HG03175 (cell line): ENCODE measurements at regions not wholly inside any gene's neighbourhood (a gene's known extent, or its start where the extent isn't known, plus 50 kb on each side); places are given as distances from the start of the nearest gene placed in this dataset.

Experiments
- ATAC-seq: cut with Tn5 transposase; IDR thresholded peaks from one replicate; pipeline ENCODE4 v1.9.1; 2021; ENCODE audit warnings: mild to moderate bottlenecking, moderate library complexity; ENCODE audit not compliant: unreplicated experiment

DNA sequence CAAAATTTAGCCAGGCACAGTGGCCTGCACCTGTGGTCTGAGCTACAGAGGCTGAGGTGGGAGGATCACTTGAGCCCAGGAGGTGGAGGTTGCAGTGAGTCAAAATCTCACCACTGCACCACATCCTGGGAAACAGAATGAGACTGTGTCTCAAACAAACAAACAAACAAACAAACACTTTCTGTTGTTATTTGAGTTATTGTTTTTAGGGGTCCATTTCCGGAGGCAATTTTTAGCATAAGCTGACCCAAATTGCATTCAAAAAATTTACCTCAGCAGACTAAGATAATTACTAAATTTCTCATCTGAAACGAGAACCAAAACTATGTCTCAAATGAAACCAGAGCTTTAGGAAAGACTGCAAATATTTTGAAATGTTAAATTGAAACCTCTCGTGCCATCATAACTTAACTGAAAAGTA lies 1485.1 kb downstream of the EFNA5 start:
- peak; percentile 43 for ATAC-seq

DNA sequence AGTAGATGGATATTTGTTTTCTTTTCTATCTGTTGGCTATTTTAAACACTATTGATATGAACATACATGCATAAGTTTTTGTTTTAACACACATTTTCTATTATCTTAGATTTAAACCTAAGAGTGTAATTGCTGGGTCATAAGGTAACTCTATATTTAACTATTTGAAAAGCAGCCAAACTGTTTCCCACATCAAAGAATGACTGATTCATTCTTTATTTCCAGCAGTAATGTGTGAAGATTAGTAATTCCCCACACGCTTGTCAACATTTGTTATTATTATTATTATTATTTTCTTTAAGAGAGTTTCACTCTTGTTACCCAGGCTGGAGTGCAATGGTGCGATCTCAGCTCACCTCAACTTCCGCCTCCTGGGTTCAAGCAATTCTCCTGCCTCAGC lies 1495.8 kb downstream of the EFNA5 start:
- ATAC-seq: no peak

DNA sequence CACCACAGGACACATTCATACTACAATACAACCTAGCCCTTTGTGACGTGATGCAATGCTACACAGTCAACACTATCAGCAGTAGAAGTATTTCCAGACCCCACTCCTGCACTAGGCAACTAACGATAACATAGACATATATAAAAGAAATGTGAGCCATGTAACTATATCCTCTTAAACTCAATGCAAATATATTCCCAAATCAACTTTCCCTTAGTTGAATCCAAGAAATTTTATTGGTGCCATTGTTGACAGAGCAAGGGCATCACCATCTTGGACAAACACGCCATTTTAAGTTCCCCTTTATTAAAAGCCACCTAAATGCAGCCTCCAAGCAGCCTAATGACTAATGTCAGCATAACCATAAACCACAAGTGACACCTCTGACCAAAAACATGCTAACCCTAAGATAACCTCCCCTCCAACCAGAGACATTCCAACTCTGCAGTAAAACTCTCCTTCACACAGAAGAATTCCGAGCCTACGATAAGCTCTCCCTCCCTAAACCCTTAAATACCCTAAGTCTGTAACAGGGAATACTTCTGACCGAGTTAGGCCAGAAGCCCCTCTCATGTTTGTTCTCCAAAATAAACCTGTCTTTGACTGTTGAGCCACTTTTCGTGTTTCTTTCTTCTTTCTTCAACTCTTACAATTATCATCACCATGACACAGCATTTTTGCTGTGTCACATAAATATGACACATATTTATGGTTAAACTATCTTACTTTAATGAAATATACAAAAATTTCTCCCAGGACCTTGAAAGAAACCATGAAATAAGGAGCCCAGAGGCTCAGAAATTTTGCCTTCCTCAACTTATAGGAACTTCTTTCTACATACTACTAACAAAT lies 1497.8 kb downstream of the EFNA5 start:
- ATAC-seq: no peak

GRCh38 chr5:106171708-106172107 lies 1499.0 kb downstream of the EFNA5 start:
- no peak for ATAC-seq

DNA sequence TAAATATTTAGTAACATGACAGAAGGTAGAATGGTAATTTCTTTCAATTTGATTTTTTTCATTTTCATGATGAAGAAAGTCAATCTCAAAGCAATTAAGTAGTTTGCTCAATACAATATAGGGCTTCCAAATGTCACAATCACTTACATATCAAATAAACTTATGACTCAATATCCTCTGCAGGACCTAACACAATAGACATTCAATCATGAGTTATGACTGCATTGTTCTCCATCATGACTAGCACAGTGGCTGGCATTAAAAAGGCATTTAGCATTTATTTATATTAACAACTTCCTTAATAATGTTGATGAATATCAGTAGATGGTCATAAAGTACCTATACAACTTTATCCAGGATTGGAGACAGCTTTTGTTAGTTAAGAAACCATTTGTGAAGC lies 1499.6 kb downstream of the EFNA5 start:
- ATAC-seq: no peak

- ATAC-seq: no peak
These were observed 1503.0 kb downstream of the EFNA5 start for GRCh38 chr5:106167766-106168165.

DNA sequence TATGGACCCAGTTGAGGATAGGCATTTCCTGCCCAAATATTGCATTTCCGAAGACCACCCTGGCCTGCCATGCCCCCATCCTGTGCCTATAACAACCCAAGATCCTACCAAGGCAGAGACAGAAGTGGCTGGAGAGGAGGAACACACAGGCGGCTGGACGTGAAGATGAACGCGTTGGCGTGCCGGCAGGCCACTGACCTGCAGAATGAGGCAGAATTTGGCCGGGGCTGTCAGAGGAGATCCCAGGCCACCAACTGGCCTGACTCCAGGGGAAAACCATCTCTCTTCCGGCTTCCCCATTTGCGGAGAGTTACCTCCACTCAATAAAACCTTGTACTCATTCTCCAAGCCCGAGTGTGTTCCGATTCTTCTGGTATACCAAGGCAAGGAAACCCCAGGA lies 1507.5 kb downstream of the EFNA5 start:
- no peak for ATAC-seq

DNA sequence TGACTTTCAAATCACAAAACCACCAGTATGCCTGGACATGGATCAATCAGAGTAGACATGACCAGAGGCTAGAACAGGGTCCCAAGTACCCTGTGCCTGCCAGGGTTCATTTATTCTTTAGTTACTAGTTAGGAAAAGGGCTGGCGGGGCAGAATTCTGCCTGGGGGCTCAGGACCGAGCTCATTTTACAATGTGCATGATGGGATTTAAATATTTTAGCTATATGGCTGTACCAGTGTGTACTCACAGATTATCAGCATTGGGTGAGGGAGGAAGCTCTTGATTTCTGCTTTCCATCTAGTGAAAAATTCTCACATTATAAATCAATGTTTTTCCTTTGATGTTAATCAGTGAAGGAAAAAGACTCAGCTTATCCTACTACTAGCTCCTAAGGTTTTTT lies 1511.1 kb downstream of the EFNA5 start:
- no peak for ATAC-seq

- no peak for ATAC-seq
These were observed 1516.4 kb downstream of the EFNA5 start for GRCh38 chr5:106154280-106154716.

DNA sequence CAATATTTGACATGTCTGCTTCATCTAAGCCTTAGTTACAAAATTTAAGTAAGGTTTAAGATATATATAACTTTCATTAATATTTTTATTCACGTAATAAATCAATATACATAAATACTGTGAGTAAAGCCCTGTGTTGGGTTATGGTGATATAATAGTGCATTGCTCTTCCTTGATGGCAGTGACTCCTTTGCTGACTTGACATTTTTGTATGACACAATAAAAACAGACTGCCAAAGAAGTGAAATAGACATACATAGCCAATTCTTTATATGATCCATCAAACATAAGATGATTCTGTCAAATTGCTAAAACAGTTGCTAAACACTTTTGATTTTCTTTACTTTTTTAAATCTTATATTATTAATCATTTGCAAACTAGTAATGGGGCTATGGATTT lies 1518.2 kb downstream of the EFNA5 start:
- no peak for ATAC-seq

GRCh38 chr5:106142116-106142515 lies 1528.6 kb downstream of the EFNA5 start:
- ATAC-seq: no peak

GRCh38 chr5:106140101-106140500 lies 1530.6 kb downstream of the EFNA5 start:
- no peak for ATAC-seq

DNA sequence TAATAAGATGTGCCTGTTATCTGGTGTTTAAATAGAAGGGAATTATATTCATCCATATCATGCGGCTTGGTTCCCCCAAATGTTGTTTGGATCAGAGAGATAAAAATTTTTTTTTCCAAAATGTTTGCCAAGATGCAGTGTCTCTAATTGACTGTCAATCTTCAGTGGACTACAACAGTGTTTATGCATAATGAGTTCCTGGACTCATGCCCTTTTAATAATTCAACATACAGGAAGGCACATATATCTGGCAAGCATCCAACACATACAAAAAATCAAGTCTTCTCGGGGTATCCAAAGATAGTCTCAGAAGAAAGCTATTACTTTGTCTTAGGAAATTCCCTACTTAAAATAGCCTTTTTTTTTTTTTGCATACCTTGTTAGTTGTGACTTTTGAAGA lies 1534.7 kb downstream of the EFNA5 start:
- no peak for ATAC-seq

GRCh38 chr5:106135473-106135872 lies 1535.3 kb downstream of the EFNA5 start:
- ATAC-seq: no peak

GRCh38 chr5:106134549-106134948 lies 1536.2 kb downstream of the EFNA5 start:
- no peak for ATAC-seq

- peak; percentile 89 for ATAC-seq
These were observed 1542.8 kb downstream of the EFNA5 start for GRCh38 chr5:106127985-106128384.

DNA sequence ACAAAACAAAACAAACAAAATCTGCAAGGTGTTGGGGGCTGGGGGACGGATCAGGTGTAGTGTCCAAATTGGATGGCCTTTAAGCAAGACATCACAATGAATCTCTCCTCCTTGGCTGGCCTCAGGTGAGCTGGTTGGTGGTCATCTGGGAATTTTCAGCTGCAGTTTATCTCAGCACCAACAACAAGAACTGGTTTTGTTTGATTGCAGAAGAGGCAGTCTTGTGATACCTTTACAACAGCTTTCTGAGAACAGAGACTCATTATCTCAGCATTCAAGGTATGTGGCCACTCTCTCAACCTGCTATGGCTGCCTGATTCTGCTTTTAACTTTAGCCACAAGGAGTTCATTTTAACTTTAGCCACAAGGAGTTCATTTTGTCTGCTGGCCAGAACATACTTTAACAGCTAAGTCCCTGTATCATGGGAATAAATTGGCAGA lies 1543.4 kb downstream of the EFNA5 start:
- ATAC-seq: peak; percentile 56

DNA sequence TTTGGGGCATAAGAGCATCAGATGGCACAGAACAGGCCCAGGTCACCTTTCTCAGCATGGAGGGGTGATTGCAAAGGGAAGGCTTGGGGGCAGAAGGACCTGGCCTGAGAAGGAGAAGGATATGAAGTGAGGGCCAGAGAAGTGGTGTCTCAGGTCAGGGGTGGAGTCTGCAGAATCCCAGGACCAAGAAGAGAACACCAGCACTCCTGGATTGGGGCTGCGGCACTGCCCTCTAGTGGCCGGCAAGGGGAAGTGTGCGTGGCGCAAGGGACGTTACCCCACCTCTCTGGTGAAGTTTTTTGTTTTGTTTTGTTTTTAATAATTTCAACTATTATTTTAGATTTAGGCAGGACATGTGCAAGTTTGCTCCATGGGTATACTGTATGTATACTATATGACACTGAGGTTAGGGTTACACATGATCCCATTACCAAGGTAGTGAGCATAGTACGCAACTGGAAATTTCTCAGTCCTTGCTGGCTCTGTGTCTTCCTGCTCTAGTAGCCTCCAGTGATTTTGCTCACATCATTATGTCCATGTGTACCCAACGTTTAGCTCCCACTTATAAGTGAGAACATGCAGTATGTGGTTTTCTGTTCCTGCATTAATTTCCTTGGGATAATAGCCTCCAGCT lies 1548.6 kb downstream of the EFNA5 start:
- ATAC-seq: peak; percentile 76

GRCh38 chr5:106116682-106117081 lies 1554.1 kb downstream of the EFNA5 start:
- ATAC-seq: no peak

- no peak for ATAC-seq
These were observed 1556.8 kb downstream of the EFNA5 start for GRCh38 chr5:106113922-106114321.

GRCh38 chr5:106106384-106106783 lies 1564.4 kb downstream of the EFNA5 start:
- ATAC-seq: no peak

DNA sequence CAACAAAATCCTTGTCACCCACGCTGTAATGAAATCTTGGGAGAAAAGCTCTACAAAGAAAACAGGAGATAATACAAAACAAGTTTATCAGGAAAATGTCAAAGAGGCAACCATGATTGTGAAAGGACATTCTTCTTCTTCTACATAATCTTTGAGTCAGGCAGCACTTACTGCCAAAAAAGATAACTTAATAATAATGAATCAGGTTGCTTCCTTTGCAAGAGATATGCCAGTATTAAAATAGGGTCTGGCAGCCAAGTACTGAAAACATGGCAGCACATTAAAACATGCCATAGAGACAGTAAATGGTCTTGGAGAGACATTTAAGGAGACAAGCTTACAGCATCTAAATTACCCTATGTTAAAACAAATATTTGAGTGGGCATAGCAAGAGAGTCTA lies 1573.4 kb downstream of the EFNA5 start:
- no peak for ATAC-seq
